ENCODE measurements at regions not wholly inside any gene's neighbourhood (a gene's known extent, or its start where the extent isn't known, plus 50 kb on each side); places are given as distances from the start of the nearest gene placed in this dataset.
A peak's percentile ranks its signal among the peaks of the same experiment; 100 is the strongest.
"Not testable (repeated sequence)": the region's sequence is repeated elsewhere in the genome, so short reads cannot be mapped to it uniquely, and the experiment has no call there.

- H3K4me1 ChIP-seq (ENCODE audit: insufficient read depth, poor library complexity, severe bottlenecking), result peaks cover 2% of the 10 kb centered on the region
- no peaks in the 10 kb centered on the region for H3K36me3 ChIP-seq (ENCODE audit: low read depth)
- peak overlapping the region; percentile 19 for H3K27ac ChIP-seq (ENCODE audit: poor library complexity, severe bottlenecking)
- no peaks in the 10 kb centered on the region for H3K27me3 ChIP-seq (ENCODE audit: insufficient read depth, poor library complexity, severe bottlenecking)
- DNase-seq (ENCODE audit: low spot score) (no peak), ATAC-seq (ENCODE audit: low read depth) (peak; percentile 73)
- no peaks in the 10 kb centered on the region for H3K9me3 ChIP-seq (ENCODE audit: severe bottlenecking)
- no peak overlapping the region for H3K4me3 ChIP-seq (ENCODE audit: severe bottlenecking)
- no peak for TF ChIP-seq CTCF (IDR thresholded peaks at IDR 0.05; ENCODE audit: poor library complexity, severe bottlenecking)
Observed at GRCh38 chr10:44253769-44254462, 131.0 kb downstream of the CXCL12 start.

- not testable (repeated sequence) for H3K36me3 ChIP-seq (ENCODE audit: low read depth); H3K4me3 ChIP-seq (ENCODE audit: severe bottlenecking); ATAC-seq (ENCODE audit: low read depth); H3K27ac ChIP-seq (ENCODE audit: poor library complexity, severe bottlenecking); H3K4me1 ChIP-seq (ENCODE audit: insufficient read depth, poor library complexity, severe bottlenecking); H3K9me3 ChIP-seq (ENCODE audit: severe bottlenecking); H3K27me3 ChIP-seq (ENCODE audit: insufficient read depth, poor library complexity, severe bottlenecking); DNase-seq (ENCODE audit: low spot score)
Observed at GRCh38 chr10:44252631-44253030, 132.3 kb downstream of the CXCL12 start.

- ATAC-seq (ENCODE audit: low read depth); H3K4me1 ChIP-seq (ENCODE audit: insufficient read depth, poor library complexity, severe bottlenecking); H3K4me3 ChIP-seq (ENCODE audit: severe bottlenecking); H3K27me3 ChIP-seq (ENCODE audit: insufficient read depth, poor library complexity, severe bottlenecking); H3K27ac ChIP-seq (ENCODE audit: poor library complexity, severe bottlenecking); H3K36me3 ChIP-seq (ENCODE audit: low read depth); DNase-seq (ENCODE audit: low spot score); H3K9me3 ChIP-seq (ENCODE audit: severe bottlenecking): not testable (repeated sequence)
Observed at GRCh38 chr10:44249933-44250332, 135.0 kb downstream of the CXCL12 start.

- DNase-seq (ENCODE audit: low spot score) (no peak), ATAC-seq (ENCODE audit: low read depth) (no peak)
- TF ChIP-seq CTCF (IDR thresholded peaks at IDR 0.05; ENCODE audit: poor library complexity, severe bottlenecking), result no peak
- Histone ChIP-seq H3K27me3 (ENCODE audit: insufficient read depth, poor library complexity, severe bottlenecking) (no peaks in the 10 kb centered on the region), H3K9me3 (ENCODE audit: severe bottlenecking) (no peaks in the 10 kb centered on the region), H3K36me3 (ENCODE audit: low read depth) (no peaks in the 10 kb centered on the region), H3K27ac (ENCODE audit: poor library complexity, severe bottlenecking) (no peak overlapping the region), H3K4me3 (ENCODE audit: severe bottlenecking) (no peak overlapping the region), H3K4me1 (ENCODE audit: insufficient read depth, poor library complexity, severe bottlenecking) (peaks cover 2% of the 10 kb centered on the region)
Observed at GRCh38 chr10:44249490-44249889, 135.4 kb downstream of the CXCL12 start.

GRCh38 chr10:44246700-44247099 lies 138.2 kb downstream of the CXCL12 start:
- not testable (repeated sequence) for H3K36me3 ChIP-seq (ENCODE audit: low read depth); H3K27ac ChIP-seq (ENCODE audit: poor library complexity, severe bottlenecking); H3K9me3 ChIP-seq (ENCODE audit: severe bottlenecking); H3K4me3 ChIP-seq (ENCODE audit: severe bottlenecking); H3K4me1 ChIP-seq (ENCODE audit: insufficient read depth, poor library complexity, severe bottlenecking); H3K27me3 ChIP-seq (ENCODE audit: insufficient read depth, poor library complexity, severe bottlenecking); ATAC-seq (ENCODE audit: low read depth); DNase-seq (ENCODE audit: low spot score)

GRCh38 chr10:44246287-44246686 lies 138.6 kb downstream of the CXCL12 start:
- DNase-seq (ENCODE audit: low spot score); H3K27ac ChIP-seq (ENCODE audit: poor library complexity, severe bottlenecking); H3K4me3 ChIP-seq (ENCODE audit: severe bottlenecking); H3K4me1 ChIP-seq (ENCODE audit: insufficient read depth, poor library complexity, severe bottlenecking); H3K27me3 ChIP-seq (ENCODE audit: insufficient read depth, poor library complexity, severe bottlenecking); H3K36me3 ChIP-seq (ENCODE audit: low read depth); ATAC-seq (ENCODE audit: low read depth); H3K9me3 ChIP-seq (ENCODE audit: severe bottlenecking): not testable (repeated sequence)

- H3K27me3 ChIP-seq (ENCODE audit: insufficient read depth, poor library complexity, severe bottlenecking), result no peaks in the 10 kb centered on the region
- no peak for ATAC-seq (ENCODE audit: low read depth)
- TF ChIP-seq CTCF (IDR thresholded peaks at IDR 0.05; ENCODE audit: poor library complexity, severe bottlenecking), result no peak
Observed at GRCh38 chr10:44245601-44245938, 139.3 kb downstream of the CXCL12 start.

More at GRCh38 chr10:44245601-44245938, 139.3 kb downstream of the CXCL12 start:
- DNase-seq (ENCODE audit: low spot score), result no peak
- no peak overlapping the region for H3K4me3 ChIP-seq (ENCODE audit: severe bottlenecking)
- no peaks in the 10 kb centered on the region for H3K9me3 ChIP-seq (ENCODE audit: severe bottlenecking)
- H3K4me1 ChIP-seq (ENCODE audit: insufficient read depth, poor library complexity, severe bottlenecking), result no peaks in the 10 kb centered on the region
- H3K36me3 ChIP-seq (ENCODE audit: low read depth), result no peaks in the 10 kb centered on the region
- H3K27ac ChIP-seq (ENCODE audit: poor library complexity, severe bottlenecking), result no peak overlapping the region

All from RWPE2 (cell line).